Fibroblast of lung (primary cell): ENCODE measurements at regions not wholly inside any gene's neighbourhood (a gene's known extent, or its start where the extent isn't known, plus 50 kb on each side); places are given as distances from the start of the nearest gene placed in this dataset.

Experiments used
- DNase-seq, 2 donors: peaks; one replicate each; pipeline versions ENCODE4 v3.0.0 to v3.0.0-alpha.2; 2010; ENCODE audit warnings: low read depth in 2 of 2
- H2AFZ ChIP-seq: 2 replicates; pipeline ENCODE4 v1.5.1; 2012; ENCODE audit warnings: low read length, control low read depth, inconsistent platforms
- H3K27ac ChIP-seq: 2 replicates; pipeline ENCODE4 v1.5.1; 2011; ENCODE audit warnings: low read length, control low read depth; ENCODE audit not compliant: insufficient read depth
- H3K27me3 ChIP-seq: 2 replicates; pipeline ENCODE4 v1.5.1; 2011; ENCODE audit warnings: mild to moderate bottlenecking, low read length; ENCODE audit not compliant: control insufficient read depth, insufficient read depth
- H3K36me3 ChIP-seq: 2 replicates; pipeline ENCODE4 v1.5.1; 2011; ENCODE audit warnings: low read length; ENCODE audit not compliant: control insufficient read depth, insufficient read depth
- H3K4me1 ChIP-seq: 2 replicates; pipeline ENCODE4 v1.5.1; 2011; ENCODE audit warnings: low read length; ENCODE audit not compliant: control insufficient read depth, insufficient read depth; ENCODE audit errors: extremely low read depth
- H3K4me2 ChIP-seq: 2 replicates; pipeline ENCODE4 v1.5.1; 2011; ENCODE audit warnings: low read length, control low read depth; ENCODE audit not compliant: insufficient read depth; ENCODE audit errors: extremely low read depth
- H3K4me3 ChIP-seq, 4 experiments: fragments of 200-600 bp in 1 of 4; sonication (generic) in 1 of 4; replicated peaks in 1 of 4; 2 replicates each; pipeline ENCODE4 v1.5.1; 2011 to 2016; ENCODE audit warnings: low read length in 4 of 4, low read depth in 3 of 4, mild to moderate bottlenecking in 3 of 4, control low read depth in 2 of 4, inconsistent platforms in 1 of 4, mixed read lengths in 1 of 4; ENCODE audit not compliant: insufficient read depth in 1 of 4; ENCODE audit errors: control extremely low read depth in 1 of 4
- H3K79me2 ChIP-seq: 2 replicates; pipeline ENCODE4 v1.5.1; 2012; ENCODE audit warnings: mild to moderate bottlenecking, low read length, inconsistent platforms; ENCODE audit not compliant: control insufficient read depth, insufficient read depth
- H3K9ac ChIP-seq: 2 replicates; pipeline ENCODE4 v1.5.1; 2011; ENCODE audit warnings: mild to moderate bottlenecking, low read length, control low read depth; ENCODE audit not compliant: insufficient read depth
- H3K9me3 ChIP-seq: 2 replicates; pipeline ENCODE4 v1.5.1; 2012; ENCODE audit warnings: low read depth, low read length; ENCODE audit not compliant: control insufficient read depth, insufficient read depth
- H4K20me1 ChIP-seq: 2 replicates; pipeline ENCODE4 v1.5.1; 2011; ENCODE audit warnings: low read length; ENCODE audit not compliant: control insufficient read depth, insufficient read depth; ENCODE audit errors: extremely low read depth
- CTCF ChIP-seq, 2 donors: IDR thresholded peaks in 1 of 2; conservative IDR thresholded peaks in 1 of 2; 1 replicate in 1 of 2; 2 replicates in 1 of 2; pipeline ENCODE4 v1.5.1; 2011 to 2012; ENCODE audit warnings: low read length in 2 of 2, control low read depth in 1 of 2, inconsistent platforms in 1 of 2, low read depth in 1 of 2, mild to moderate bottlenecking in 1 of 2
- EZH2 ChIP-seq: IDR thresholded peaks from 2 replicates; pipeline ENCODE4 v1.5.1; 2012; ENCODE audit warnings: low read length, control low read depth, mild to moderate bottlenecking; ENCODE audit errors: missing control alignments

GRCh38 chrX:129019412-129019811 is 503.9 kb downstream of the SMARCA1 start:
- Histone ChIP-seq H3K4me3 (no peak overlapping the region), H3K27ac (no peak overlapping the region), H3K9ac (no peak overlapping the region), H3K36me3 (no peaks in the 10 kb centered on the region), H3K9me3 (no peaks in the 10 kb centered on the region), H3K79me2 (no peaks in the 10 kb centered on the region), H3K4me2 (no peak overlapping the region), H3K27me3 (no peaks in the 10 kb centered on the region), H4K20me1 (no peaks in the 10 kb centered on the region), H3K4me1 (no peaks in the 10 kb centered on the region), H2AFZ (no peak overlapping the region)
- TF ChIP-seq CTCF (conservative IDR thresholded peaks at IDR 0.05 in 1 of 2, IDR thresholded peaks at IDR 0.05 in 1 of 2; ENCODE audit: low read depth in 1 of 2, low read length in 2 of 2) (no peak), EZH2 (no peak)
- DNase-seq, result no peak

GRCh38 chrX:129015381-129015780 is 507.9 kb downstream of the SMARCA1 start:
- Histone ChIP-seq H3K36me3 (no peaks in the 10 kb centered on the region), H3K9me3 (no peaks in the 10 kb centered on the region), H3K4me2 (no peak overlapping the region), H3K9ac (no peak overlapping the region), H3K4me1 (no peaks in the 10 kb centered on the region), H3K4me3 (no peak overlapping the region), H3K27ac (no peak overlapping the region), H2AFZ (no peak overlapping the region), H3K27me3 (no peaks in the 10 kb centered on the region), H4K20me1 (no peaks in the 10 kb centered on the region), H3K79me2 (no peaks in the 10 kb centered on the region)
- no peak for DNase-seq
- TF ChIP-seq CTCF (conservative IDR thresholded peaks at IDR 0.05 in 1 of 2, IDR thresholded peaks at IDR 0.05 in 1 of 2; ENCODE audit: low read depth in 1 of 2, low read length in 2 of 2) (no peak), EZH2 (no peak)

- Histone ChIP-seq H3K27me3 (no peaks in the 10 kb centered on the region), H3K9ac (no peak overlapping the region), H3K4me1 (no peaks in the 10 kb centered on the region), H3K9me3 (no peaks in the 10 kb centered on the region), H4K20me1 (no peaks in the 10 kb centered on the region), H3K4me2 (no peak overlapping the region), H2AFZ (no peak overlapping the region), H3K79me2 (no peaks in the 10 kb centered on the region), H3K27ac (no peak overlapping the region), H3K36me3 (no peaks in the 10 kb centered on the region), H3K4me3 (no peak overlapping the region)
- no peak for DNase-seq
- TF ChIP-seq EZH2 (no peak), CTCF (conservative IDR thresholded peaks at IDR 0.05 in 1 of 2, IDR thresholded peaks at IDR 0.05 in 1 of 2; ENCODE audit: low read depth in 1 of 2, low read length in 2 of 2) (no peak)
Observed at GRCh38 chrX:129013574-129013973, 509.7 kb downstream of the SMARCA1 start.
